Panc1 (cell line): ENCODE measurements at regions not wholly inside any gene's neighbourhood (a gene's known extent, or its start where the extent isn't known, plus 50 kb on each side); places are given as distances from the start of the nearest gene placed in this dataset.

Experiments
- ATAC-seq: fragments of 200-7000 bp; cut with Tn5 transposase; 2 replicates; pipeline ENCODE4 v1.9.1; 2020; ENCODE audit warnings: mild to moderate bottlenecking, moderate library complexity
- BruUV-seq: library from RNA; stranded (reverse); fragments of 400-500 nt; replicated peaks from 2 replicates; lab custom pipeline; 2021; lab: Mats Ljungman, UMichigan
- CTCF ChIA-PET: fragments of 300-600 bp; sonication (Branson Sonifier 250); formaldehyde crosslinking; loops from one replicate; lab custom pipeline; 2022; ENCODE audit warnings: antibody characterized with exemption; lab: Charles Lee
- POLR2A ChIA-PET: fragments of 300-600 bp; sonication (Branson Sonifier 250); formaldehyde crosslinking; loops from one replicate; lab custom pipeline; 2022; ENCODE audit warnings: antibody characterized with exemption; lab: Charles Lee
- DNase-seq: peaks from one replicate; pipeline ENCODE4 v3.0.0-alpha.2; 2010; ENCODE audit warnings: low read depth, low spot score
- H3K27ac ChIP-seq: 2 replicates; pipeline ENCODE4 v1.5.1; 2011; ENCODE audit warnings: mild to moderate bottlenecking, low read length, inconsistent platforms
- H3K27me3 ChIP-seq: fragments of 200-500 bp; sonication (Bioruptor generic); 2 replicates; pipeline ENCODE4 v1.6.0; 2014; ENCODE audit warnings: low read length, inconsistent platforms; ENCODE audit not compliant: control insufficient read depth, insufficient read depth
- H3K36me3 ChIP-seq: fragments of 200-500 bp; sonication (Bioruptor generic); 2 replicates; pipeline ENCODE4 v1.5.1; 2014; ENCODE audit warnings: inconsistent platforms, mild to moderate bottlenecking, low read length, moderate library complexity; ENCODE audit not compliant: control insufficient read depth, insufficient read depth
- H3K4me1 ChIP-seq: 2 replicates; pipeline ENCODE4 v1.5.1; 2011; ENCODE audit warnings: inconsistent platforms, mild to moderate bottlenecking, low read length, moderate library complexity; ENCODE audit not compliant: control insufficient read depth, insufficient read depth
- H3K4me3 ChIP-seq, 2 experiments: 2 replicates each; pipeline ENCODE4 v1.5.1; 2011 to 2012; ENCODE audit warnings: low read depth in 2 of 2, low read length in 2 of 2, mild to moderate bottlenecking in 2 of 2, inconsistent platforms in 1 of 2, moderate library complexity in 1 of 2
- H3K9me3 ChIP-seq: fragments of 200-500 bp; sonication (Bioruptor generic); 2 replicates; pipeline ENCODE4 v1.5.1; 2014; ENCODE audit warnings: low read depth, mild to moderate bottlenecking, inconsistent platforms, low read length, moderate library complexity; ENCODE audit not compliant: control insufficient read depth, insufficient read depth
- CTCF ChIP-seq: fragments of 450-650 bp; IDR thresholded peaks from 2 replicates; pipeline ENCODE4 v1.5.1; 2017; ENCODE audit warnings: mild to moderate bottlenecking
- POLR2AphosphoS5 ChIP-seq: IDR thresholded peaks from 2 replicates; pipeline ENCODE4 v1.6.1; 2012; ENCODE audit warnings: mild to moderate bottlenecking, low read depth, low read length, moderate library complexity
- REST ChIP-seq, 2 experiments: IDR thresholded peaks; 2 replicates each; pipeline ENCODE4 v1.6.1; 2011 to 2012; ENCODE audit warnings: low read depth in 2 of 2, control low read depth in 1 of 2, low read length in 1 of 2, mild to moderate bottlenecking in 1 of 2, moderate library complexity in 1 of 2; ENCODE audit not compliant: insufficient read depth in 1 of 2
- SIN3A ChIP-seq: IDR thresholded peaks from 2 replicates; pipeline ENCODE4 v1.6.1; 2012; ENCODE audit warnings: low read depth, mild to moderate bottlenecking, low read length, moderate library complexity, borderline replicate concordance; ENCODE audit not compliant: insufficient read depth
- TCF7L2 ChIP-seq: IDR thresholded peaks from 2 replicates; pipeline ENCODE4 v1.6.1; 2011; ENCODE audit warnings: mild to moderate bottlenecking, low read depth, low read length, inconsistent platforms
- in situ Hi-C: cut with HindIII; loops from 2 replicates; pipeline ENCODE4 v1.10.0; 2016; ENCODE audit warnings: low sequenced_read_pairs, low pct_unique_long_range_greater_than_20kb
- intact Hi-C: fragments of 100-400 bp; cut with micrococcal nuclease; formaldehyde crosslinking; loops from one replicate; pipeline ENCODE4 v1.10.0; 2022; ENCODE audit not compliant: unreplicated experiment

GRCh38 chr7:71021131-71021530 is 110.8 kb upstream of the GALNT17 start:
- H3K9me3 ChIP-seq: no peaks in the 10 kb centered on the region
- no peaks in the 10 kb centered on the region for H3K4me1 ChIP-seq
- DNase-seq (no peak), ATAC-seq (no peak)
- POLR2A ChIA-PET: no interaction called here
- H3K4me3 ChIP-seq: no peak overlapping the region
- H3K27ac ChIP-seq: no peak overlapping the region
- H3K27me3 ChIP-seq: no peaks in the 10 kb centered on the region
- TF ChIP-seq REST (IDR thresholded peaks at IDR 0.05; ENCODE audit: insufficient read depth in 1 of 2, low read depth in 2 of 2, low read length in 1 of 2) (no peak), CTCF (no peak), TCF7L2 (no peak), POLR2AphosphoS5 (no peak), SIN3A (no peak)
- intact Hi-C loops: no loop called here
- no TSS peak for BruUV-seq
- in situ Hi-C loops: no loop called here
- H3K36me3 ChIP-seq: no peaks in the 10 kb centered on the region
- CTCF ChIA-PET: no interaction called here

- H3K27ac ChIP-seq: no peak overlapping the region
- intact Hi-C loops (no loop called here), in situ Hi-C loops (no loop called here)
- ChIA-PET POLR2A (interaction anchor here (0.6 kb wide), 1 partner anchor 1245 kb away, joined by 5 read pairs; no protein-coding TSS in a partner anchor), CTCF (no interaction called here)
- H3K4me3 ChIP-seq: no peak overlapping the region
- no peak for TF ChIP-seq POLR2AphosphoS5
- no peak for TF ChIP-seq REST (IDR thresholded peaks at IDR 0.05; ENCODE audit: insufficient read depth in 1 of 2, low read depth in 2 of 2, low read length in 1 of 2)
- TF ChIP-seq CTCF: no peak
- no peak for TF ChIP-seq SIN3A
- no peak for TF ChIP-seq TCF7L2
- DNase-seq (no peak), ATAC-seq (no peak)
- H3K27me3 ChIP-seq: no peaks in the 10 kb centered on the region
- H3K4me1 ChIP-seq: no peaks in the 10 kb centered on the region
- H3K36me3 ChIP-seq: no peaks in the 10 kb centered on the region
- no TSS peak for BruUV-seq
- no peaks in the 10 kb centered on the region for H3K9me3 ChIP-seq
Observed at GRCh38 chr7:71026680-71027079, 105.3 kb upstream of the GALNT17 start.
